Parathyroid adenoma (tissue), 2 donors: ENCODE measurements at regions not wholly inside any gene's neighbourhood (a gene's known extent, or its start where the extent isn't known, plus 50 kb on each side); places are given as distances from the start of the nearest gene placed in this dataset.

Source experiments
- H2AFZ ChIP-seq: fragments of 300-600 bp; sonication (generic); one replicate; pipeline ENCODE4 v1.7.0; 2017; ENCODE audit warnings: antibody characterized with exemption, mild to moderate bottlenecking
- H3K27ac ChIP-seq: fragments of 300-600 bp; sonication (generic); one replicate; pipeline ENCODE4 v1.7.0; 2017
- H3K27me3 ChIP-seq: fragments of 300-600 bp; sonication (generic); one replicate; pipeline ENCODE4 v1.7.0; 2017; ENCODE audit warnings: low read length; ENCODE audit not compliant: control insufficient read depth, insufficient read depth
- H3K36me3 ChIP-seq: fragments of 300-600 bp; sonication (generic); one replicate; pipeline ENCODE4 v1.7.0; 2017; ENCODE audit warnings: low read length; ENCODE audit not compliant: control insufficient read depth, insufficient read depth
- H3K4me1 ChIP-seq: fragments of 300-600 bp; sonication (generic); one replicate; pipeline ENCODE4 v1.7.0; 2017; ENCODE audit warnings: control low read depth
- H3K4me2 ChIP-seq: fragments of 300-600 bp; sonication (generic); one replicate; pipeline ENCODE4 v1.7.0; 2017; ENCODE audit warnings: low read length
- H3K4me3 ChIP-seq: fragments of 300-600 bp; sonication (generic); one replicate; pipeline ENCODE4 v1.7.0; 2017; ENCODE audit warnings: low read depth, low read length
- H3K79me2 ChIP-seq: fragments of 300-600 bp; sonication (generic); one replicate; pipeline ENCODE4 v1.7.0; 2017; ENCODE audit warnings: control low read depth
- H3K9ac ChIP-seq: fragments of 300-600 bp; sonication (generic); one replicate; pipeline ENCODE4 v1.7.0; 2017; ENCODE audit warnings: mild to moderate bottlenecking
- H3K9me3 ChIP-seq: fragments of 300-600 bp; sonication (generic); one replicate; pipeline ENCODE4 v1.7.0; 2017; ENCODE audit warnings: low read length; ENCODE audit not compliant: control insufficient read depth
- TF ChIP-seq, protein P1 (sequence below): fragments of 300-600 bp; sonication (generic); IDR thresholded peaks from one replicate; pipeline ENCODE4 v1.7.0; 2017; ENCODE audit warnings: antibody characterized with exemption, mild to moderate bottlenecking
- donor health status: primary hyperparathyroidism.

GRCh38 chr9:26412446-26412845 lies 480.2 kb downstream of the CAAP1 start:
- Histone ChIP-seq H3K36me3 (no peaks in the 10 kb centered on the region), H3K4me3 (no peak overlapping the region), H3K79me2 (no peaks in the 10 kb centered on the region), H3K4me1 (no peaks in the 10 kb centered on the region), H3K4me2 (no peak overlapping the region), H3K9ac (no peak overlapping the region), H3K9me3 (no peaks in the 10 kb centered on the region), H2AFZ (no peak overlapping the region), H3K27me3 (no peaks in the 10 kb centered on the region), H3K27ac (no peak overlapping the region)
- TF ChIP-seq, protein P1, sequence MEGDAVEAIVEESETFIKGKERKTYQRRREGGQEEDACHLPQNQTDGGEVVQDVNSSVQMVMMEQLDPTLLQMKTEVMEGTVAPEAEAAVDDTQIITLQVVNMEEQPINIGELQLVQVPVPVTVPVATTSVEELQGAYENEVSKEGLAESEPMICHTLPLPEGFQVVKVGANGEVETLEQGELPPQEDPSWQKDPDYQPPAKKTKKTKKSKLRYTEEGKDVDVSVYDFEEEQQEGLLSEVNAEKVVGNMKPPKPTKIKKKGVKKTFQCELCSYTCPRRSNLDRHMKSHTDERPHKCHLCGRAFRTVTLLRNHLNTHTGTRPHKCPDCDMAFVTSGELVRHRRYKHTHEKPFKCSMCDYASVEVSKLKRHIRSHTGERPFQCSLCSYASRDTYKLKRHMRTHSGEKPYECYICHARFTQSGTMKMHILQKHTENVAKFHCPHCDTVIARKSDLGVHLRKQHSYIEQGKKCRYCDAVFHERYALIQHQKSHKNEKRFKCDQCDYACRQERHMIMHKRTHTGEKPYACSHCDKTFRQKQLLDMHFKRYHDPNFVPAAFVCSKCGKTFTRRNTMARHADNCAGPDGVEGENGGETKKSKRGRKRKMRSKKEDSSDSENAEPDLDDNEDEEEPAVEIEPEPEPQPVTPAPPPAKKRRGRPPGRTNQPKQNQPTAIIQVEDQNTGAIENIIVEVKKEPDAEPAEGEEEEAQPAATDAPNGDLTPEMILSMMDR: no peak

- Histone ChIP-seq H3K4me1 (no peaks in the 10 kb centered on the region), H2AFZ (no peak overlapping the region), H3K36me3 (no peaks in the 10 kb centered on the region), H3K9ac (no peak overlapping the region), H3K79me2 (no peaks in the 10 kb centered on the region), H3K4me3 (no peak overlapping the region), H3K4me2 (no peak overlapping the region), H3K27me3 (no peaks in the 10 kb centered on the region), H3K27ac (no peak overlapping the region), H3K9me3 (no peaks in the 10 kb centered on the region)
- TF ChIP-seq, protein P1: no peak
These were observed 485.9 kb downstream of the CAAP1 start for GRCh38 chr9:26406676-26407075.

DNA sequence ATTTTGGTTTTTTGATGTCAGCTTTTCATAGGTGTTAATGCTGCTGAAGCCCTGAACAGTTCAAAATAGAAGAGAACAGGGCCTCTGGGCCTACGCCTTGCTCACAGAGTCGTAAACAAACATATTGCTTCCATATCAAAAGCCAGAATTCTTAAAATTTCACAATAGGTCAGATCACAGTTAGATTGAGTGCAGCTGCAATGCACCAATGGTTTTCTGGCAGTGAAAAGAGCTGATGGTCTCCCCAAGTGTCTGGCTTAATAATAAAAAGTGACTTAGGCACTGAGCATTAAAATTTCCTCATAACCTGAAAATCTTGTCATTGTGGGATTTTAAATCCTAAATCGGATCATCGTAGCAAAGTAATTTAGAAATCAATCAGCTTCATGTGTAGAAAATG lies 493.0 kb downstream of the CAAP1 start:
- Histone ChIP-seq H2AFZ (no peak overlapping the region), H3K9ac (no peak overlapping the region), H3K4me1 (no peaks in the 10 kb centered on the region), H3K4me2 (no peak overlapping the region), H3K36me3 (no peaks in the 10 kb centered on the region), H3K4me3 (no peak overlapping the region), H3K79me2 (no peaks in the 10 kb centered on the region), H3K27me3 (no peaks in the 10 kb centered on the region), H3K27ac (no peak overlapping the region), H3K9me3 (no peaks in the 10 kb centered on the region)
- TF ChIP-seq, protein P1: no peak

DNA sequence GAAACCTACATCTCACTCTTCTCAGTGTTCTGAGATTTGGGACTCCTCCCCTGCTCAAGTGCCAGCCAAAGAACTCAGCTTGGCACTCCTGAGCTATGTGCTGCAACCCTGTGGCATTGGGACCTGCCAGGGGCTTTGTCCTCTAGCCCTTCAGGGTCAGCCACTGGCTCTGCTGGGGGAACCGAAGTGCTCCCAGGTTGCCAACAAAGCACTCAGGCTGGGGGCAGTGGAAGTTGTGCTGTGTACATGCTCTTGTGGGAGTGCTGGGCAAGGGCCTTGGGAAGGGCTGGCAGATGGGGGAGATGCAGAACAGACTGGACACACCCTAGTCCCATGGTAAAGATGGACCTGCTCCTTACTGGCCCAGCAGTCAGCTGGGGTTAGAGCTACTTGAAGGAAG lies 498.6 kb downstream of the CAAP1 start:
- H3K9me3 ChIP-seq: no peaks in the 10 kb centered on the region
- no peak overlapping the region for H3K27ac ChIP-seq
- TF ChIP-seq, protein P1: no peak
- H3K4me3 ChIP-seq: no peak overlapping the region
- no peaks in the 10 kb centered on the region for H3K36me3 ChIP-seq
- H3K79me2 ChIP-seq: no peaks in the 10 kb centered on the region
- H3K9ac ChIP-seq: no peak overlapping the region
- H2AFZ ChIP-seq: no peak overlapping the region
- H3K4me2 ChIP-seq: no peak overlapping the region
- H3K4me1 ChIP-seq: no peaks in the 10 kb centered on the region
- H3K27me3 ChIP-seq: no peaks in the 10 kb centered on the region

- H3K4me2 ChIP-seq: no peak overlapping the region
- TF ChIP-seq, protein P1: no peak
- no peaks in the 10 kb centered on the region for H3K36me3 ChIP-seq
- H3K9me3 ChIP-seq: no peaks in the 10 kb centered on the region
- no peak overlapping the region for H3K4me3 ChIP-seq
- H3K27me3 ChIP-seq: no peaks in the 10 kb centered on the region
- H2AFZ ChIP-seq: no peak overlapping the region
- no peaks in the 10 kb centered on the region for H3K79me2 ChIP-seq
- no peak overlapping the region for H3K27ac ChIP-seq
- no peaks in the 10 kb centered on the region for H3K4me1 ChIP-seq
- no peak overlapping the region for H3K9ac ChIP-seq
These were observed 500.0 kb downstream of the CAAP1 start for GRCh38 chr9:26392639-26393038.
